Prostate gland (tissue), 2 donors: ENCODE measurements at regions not wholly inside any gene's neighbourhood (a gene's known extent, or its start where the extent isn't known, plus 50 kb on each side); places are given as distances from the start of the nearest gene placed in this dataset.

Experiments used
- POLR2A ChIP-seq: fragments of 450-650 bp; IDR thresholded peaks from one replicate; pipeline ENCODE4 v1.6.1; 2016; ENCODE audit warnings: antibody characterized with exemption, mild to moderate bottlenecking
- TF ChIP-seq, protein P1 (sequence below), 4 experiments: fragments of 200-600 bp in 2 of 4; fragments of 450-650 bp in 2 of 4; sonication (generic) in 2 of 4; IDR thresholded peaks; 1 replicate in 3 of 4; 2 replicates in 1 of 4; pipeline ENCODE4 v1.5.1; 2016 to 2019; ENCODE audit warnings: antibody characterized with exemption in 4 of 4, mild to moderate bottlenecking in 2 of 4, moderate library complexity in 2 of 4

DNA sequence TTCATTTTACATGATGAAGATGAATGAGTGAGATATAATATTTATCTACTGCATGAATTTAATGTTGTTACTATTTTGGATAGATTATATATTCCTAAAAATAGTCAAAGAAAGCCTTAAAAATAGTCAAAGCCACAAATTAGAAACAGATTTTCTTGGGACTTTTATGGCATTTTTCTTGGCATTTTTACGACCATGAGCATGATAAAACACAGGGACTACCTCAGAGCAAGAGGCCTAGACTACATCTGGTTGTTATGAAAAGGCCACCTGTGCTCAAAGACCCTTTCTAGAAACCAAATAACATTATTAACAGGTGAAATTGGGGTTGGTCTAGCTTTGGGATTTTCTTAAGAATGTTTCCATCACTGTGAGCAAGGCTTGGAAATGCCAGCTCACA, 281.0 kb downstream of the OXSM start:
- TF ChIP-seq, protein P1, sequence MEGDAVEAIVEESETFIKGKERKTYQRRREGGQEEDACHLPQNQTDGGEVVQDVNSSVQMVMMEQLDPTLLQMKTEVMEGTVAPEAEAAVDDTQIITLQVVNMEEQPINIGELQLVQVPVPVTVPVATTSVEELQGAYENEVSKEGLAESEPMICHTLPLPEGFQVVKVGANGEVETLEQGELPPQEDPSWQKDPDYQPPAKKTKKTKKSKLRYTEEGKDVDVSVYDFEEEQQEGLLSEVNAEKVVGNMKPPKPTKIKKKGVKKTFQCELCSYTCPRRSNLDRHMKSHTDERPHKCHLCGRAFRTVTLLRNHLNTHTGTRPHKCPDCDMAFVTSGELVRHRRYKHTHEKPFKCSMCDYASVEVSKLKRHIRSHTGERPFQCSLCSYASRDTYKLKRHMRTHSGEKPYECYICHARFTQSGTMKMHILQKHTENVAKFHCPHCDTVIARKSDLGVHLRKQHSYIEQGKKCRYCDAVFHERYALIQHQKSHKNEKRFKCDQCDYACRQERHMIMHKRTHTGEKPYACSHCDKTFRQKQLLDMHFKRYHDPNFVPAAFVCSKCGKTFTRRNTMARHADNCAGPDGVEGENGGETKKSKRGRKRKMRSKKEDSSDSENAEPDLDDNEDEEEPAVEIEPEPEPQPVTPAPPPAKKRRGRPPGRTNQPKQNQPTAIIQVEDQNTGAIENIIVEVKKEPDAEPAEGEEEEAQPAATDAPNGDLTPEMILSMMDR (IDR thresholded peaks at IDR 0.05), result no peak
- TF ChIP-seq POLR2A, result no peak
